Aorta (tissue), 5 donors: ENCODE measurements at regions not wholly inside any gene's neighbourhood (a gene's known extent, or its start where the extent isn't known, plus 50 kb on each side); places are given as distances from the start of the nearest gene placed in this dataset.
A peak's percentile ranks its signal among the peaks of the same experiment; 100 is the strongest.
"Not testable (repeated sequence)": the region's sequence is repeated elsewhere in the genome, so short reads cannot be mapped to it uniquely, and the experiment has no call there.

Experiments used
- ATAC-seq: fragments of 200-7000 bp; cut with Tn5 transposase; one replicate; pipeline ENCODE4 v1.9.1; 2022; ENCODE audit warnings: moderate library complexity; ENCODE audit not compliant: low FRiP score
- DNase-seq, 2 donors: peaks; one replicate each; pipeline ENCODE4 v3.0.0-alpha.2; 2020
- H3K27ac ChIP-seq, 2 donors: one replicate each; pipeline ENCODE4 v1.5.1; 2013; ENCODE audit warnings: low read length in 2 of 2, mild to moderate bottlenecking in 2 of 2, moderate library complexity in 2 of 2, control low read depth in 1 of 2, inconsistent platforms in 1 of 2, low read depth in 1 of 2
- H3K27me3 ChIP-seq, 2 donors: one replicate each; pipeline ENCODE4 v1.6.1; 2013; ENCODE audit warnings: control low read depth in 1 of 2, low read length in 1 of 2, mild to moderate bottlenecking in 1 of 2, moderate library complexity in 1 of 2; ENCODE audit not compliant: insufficient read depth in 2 of 2, control insufficient read depth in 1 of 2
- H3K36me3 ChIP-seq, 2 donors: one replicate each; pipeline ENCODE4 v1.6.1; 2013; ENCODE audit warnings: control low read depth in 1 of 2, low read length in 1 of 2, mild to moderate bottlenecking in 1 of 2; ENCODE audit not compliant: insufficient read depth in 2 of 2, control insufficient read depth in 1 of 2
- H3K4me1 ChIP-seq, 2 donors: one replicate each; pipeline ENCODE4 v1.6.1; 2013; ENCODE audit warnings: low read length in 2 of 2, control low read depth in 1 of 2, mild to moderate bottlenecking in 1 of 2, moderate library complexity in 1 of 2; ENCODE audit not compliant: insufficient read depth in 2 of 2, control insufficient read depth in 1 of 2
- H3K4me3 ChIP-seq, 2 donors: one replicate each; pipeline ENCODE4 v1.5.1; 2013; ENCODE audit warnings: low read length in 2 of 2, control low read depth in 1 of 2, mild to moderate bottlenecking in 1 of 2
- H3K9me3 ChIP-seq: one replicate; pipeline ENCODE4 v1.6.1; 2013; ENCODE audit warnings: mild to moderate bottlenecking, low read length; ENCODE audit not compliant: control insufficient read depth
- WGBS, 2 donors: extraction: QIAGEN DNeasy Blood & Tissue Kit; methylation state at CpG; one replicate each; pipeline ENCODE4 v1.1.7; 2013; 5-methylcytosine and 5-hydroxymethylcytosine counted together
- intact Hi-C, 2 donors: fragments of 100-400 bp; cut with DNase I; formaldehyde crosslinking; loops; one replicate each; pipeline versions ENCODE4 v1.14.2 to v1.15.0; 2022
- donor health status: healthy with polysubstance abuse.
- donor health status: Bipolar disorder and iron deficiency.
- donor health status: DM: no; HTN: no; CAD: no.
- donor health status: DM: no; HTN: no; CAD: no.
- donor health status: DM: yes; HTN: yes; CAD: no.

- DNase-seq, H3K4me3 ChIP-seq, H3K27me3 ChIP-seq, ATAC-seq, intact Hi-C loops, H3K9me3 ChIP-seq, H3K36me3 ChIP-seq, H3K27ac ChIP-seq, H3K4me1 ChIP-seq: not testable (repeated sequence)
- 92 to 93% methylated on average over 17 to 23 of the region's 23 CpGs for WGBS, 2 donors
Measured at GRCh38 chrX:83749736-83750135, 111.2 kb upstream of the CYLC1 start.

GRCh38 chrX:83750451-83750850, 110.5 kb upstream of the CYLC1 start:
- H3K27me3 ChIP-seq, DNase-seq, intact Hi-C loops, H3K9me3 ChIP-seq, H3K36me3 ChIP-seq, H3K4me1 ChIP-seq, H3K4me3 ChIP-seq, H3K27ac ChIP-seq, ATAC-seq: not testable (repeated sequence)
- WGBS, 2 donors, result 84 to 94% methylated on average over 9 to 14 of the region's 15 CpGs

GRCh38 chrX:83759872-83760271, 101.1 kb upstream of the CYLC1 start:
- DNase-seq, result no peak
- no peak overlapping the region for H3K27ac ChIP-seq
- H3K36me3 ChIP-seq, result no peaks in the 10 kb centered on the region
- H3K9me3 ChIP-seq, result no peaks in the 10 kb centered on the region
- H3K27me3 ChIP-seq, result no peaks in the 10 kb centered on the region
- WGBS, 2 donors, result 0 to 21% methylated on average over 1 of the region's 1 CpG
- intact Hi-C loops, result no loop called here
- no peaks in the 10 kb centered on the region for H3K4me1 ChIP-seq
- no peak for ATAC-seq
- H3K4me3 ChIP-seq, result no peak overlapping the region

GRCh38 chrX:83771664-83772063, 89.3 kb upstream of the CYLC1 start:
- Histone ChIP-seq H3K36me3 (no peaks in the 10 kb centered on the region), H3K4me3 (no peak overlapping the region), H3K27ac (no peak overlapping the region), H3K4me1 (no peaks in the 10 kb centered on the region), H3K9me3 (no peaks in the 10 kb centered on the region), H3K27me3 (no peaks in the 10 kb centered on the region)
- intact Hi-C loops, result no loop called here
- ATAC-seq (no peak), DNase-seq (peak in 1 of 2 donors; percentile 25)
- WGBS, 2 donors, result 15 to 33% methylated on average over 1 of the region's 1 CpG
